Caco-2 (cell line): ENCODE measurements at regions not wholly inside any gene's neighbourhood (a gene's known extent, or its start where the extent isn't known, plus 50 kb on each side); places are given as distances from the start of the nearest gene placed in this dataset.

Experiments
- BruUV-seq: library from RNA; stranded (reverse); fragments of 400-500 nt; replicated peaks from 2 replicates; lab custom pipeline; 2021; lab: Mats Ljungman, UMichigan
- CTCF ChIA-PET: fragments of 300-600 bp; sonication (Branson Sonifier 250); formaldehyde crosslinking; loops from one replicate; lab custom pipeline; 2022; ENCODE audit warnings: antibody characterized with exemption; lab: Charles Lee
- POLR2A ChIA-PET: fragments of 300-600 bp; sonication (Branson Sonifier 250); formaldehyde crosslinking; loops from one replicate; lab custom pipeline; 2022; ENCODE audit warnings: antibody characterized with exemption; lab: Charles Lee
- DNase-seq, 2 experiments: peaks; one replicate each; pipeline versions ENCODE4 v3.0.0 to v3.0.0-alpha.2; 2020 to 2022
- H3K27me3 ChIP-seq: replicated peaks from 2 replicates; pipeline ENCODE4 v1.6.0; 2011; ENCODE audit warnings: low read length; ENCODE audit not compliant: control insufficient read depth, insufficient read depth
- H3K36me3 ChIP-seq: 2 replicates; pipeline ENCODE4 v1.5.1; 2011; ENCODE audit warnings: low read length; ENCODE audit not compliant: control insufficient read depth, insufficient read depth
- H3K4me1 ChIP-seq: fragments of 250-450 bp; sonication (Bioruptor Pico); 2 replicates; pipeline ENCODE4 v1.5.1; 2020; ENCODE audit warnings: mild to moderate bottlenecking
- H3K4me3 ChIP-seq: 2 replicates; pipeline ENCODE4 v1.5.1; 2011; ENCODE audit warnings: low read depth, mild to moderate bottlenecking, control low read depth, low read length
- H3K9me3 ChIP-seq: fragments of 250-450 bp; sonication (Bioruptor Pico); 2 replicates; pipeline ENCODE4 v1.5.1; 2020; ENCODE audit warnings: mild to moderate bottlenecking, moderate library complexity
- H3K27ac Mint-ChIP-seq: one replicate; pipeline ENCODE4 v1.8.0; 2022; ENCODE audit warnings: mixed read lengths; ENCODE audit not compliant: unreplicated experiment
- H3K27me3 Mint-ChIP-seq: one replicate; pipeline ENCODE4 v1.8.0; 2022; ENCODE audit warnings: mixed read lengths; ENCODE audit not compliant: insufficient read depth, unreplicated experiment
- H3K36me3 Mint-ChIP-seq: one replicate; pipeline ENCODE4 v1.8.0; 2022; ENCODE audit warnings: mild to moderate bottlenecking, mixed read lengths; ENCODE audit not compliant: insufficient read depth, unreplicated experiment
- H3K4me1 Mint-ChIP-seq: one replicate; pipeline ENCODE4 v1.8.0; 2022; ENCODE audit warnings: low read depth, mixed read lengths; ENCODE audit not compliant: unreplicated experiment
- H3K4me3 Mint-ChIP-seq: one replicate; pipeline ENCODE4 v1.8.0; 2022; ENCODE audit warnings: mild to moderate bottlenecking, moderate library complexity, mixed read lengths; ENCODE audit not compliant: unreplicated experiment
- H3K9me3 Mint-ChIP-seq: one replicate; pipeline ENCODE4 v1.8.0; 2022; ENCODE audit warnings: mixed read lengths; ENCODE audit not compliant: unreplicated experiment
- intact Hi-C: fragments of 100-400 bp; cut with micrococcal nuclease; formaldehyde crosslinking; loops from one replicate; pipeline ENCODE4 v1.10.0; 2022; ENCODE audit not compliant: unreplicated experiment
- TF ChIP-seq, protein P1 (sequence below), 2 experiments: fragments of 200-600 bp in 1 of 2; IDR thresholded peaks; 1 replicate in 1 of 2; 2 replicates in 1 of 2; pipeline versions ENCODE4 v1.5.1 to v1.8.0; 2011 to 2022; ENCODE audit warnings: antibody characterized with exemption in 1 of 2, control low read depth in 1 of 2, inconsistent platforms in 1 of 2, low read depth in 1 of 2, low read length in 1 of 2, mild to moderate bottlenecking in 1 of 2, moderate library complexity in 1 of 2; ENCODE audit not compliant: insufficient read depth in 1 of 2, severe bottlenecking in 1 of 2, unreplicated experiment in 1 of 2

DNA sequence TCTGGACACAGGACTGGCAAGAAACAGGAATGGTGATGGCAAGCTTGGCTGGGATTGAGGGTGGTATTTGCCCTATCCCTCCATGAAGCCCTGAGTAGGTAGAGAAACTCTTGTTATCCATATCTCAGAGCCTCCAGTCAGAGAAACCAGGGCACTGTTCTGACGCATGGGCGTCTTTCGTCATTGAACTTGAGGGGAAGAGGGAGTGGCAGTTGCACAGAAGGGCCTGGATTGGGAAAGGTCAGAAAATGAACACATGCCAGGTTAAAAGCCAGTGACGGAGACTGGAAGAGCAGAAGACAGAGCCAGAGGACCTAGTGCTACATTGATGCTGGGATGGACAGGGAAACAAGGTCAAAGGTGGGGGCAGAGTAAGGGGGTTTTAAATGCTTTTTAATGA lies 516.7 kb downstream of the PLPP3 start:
- TF ChIP-seq, protein P1, sequence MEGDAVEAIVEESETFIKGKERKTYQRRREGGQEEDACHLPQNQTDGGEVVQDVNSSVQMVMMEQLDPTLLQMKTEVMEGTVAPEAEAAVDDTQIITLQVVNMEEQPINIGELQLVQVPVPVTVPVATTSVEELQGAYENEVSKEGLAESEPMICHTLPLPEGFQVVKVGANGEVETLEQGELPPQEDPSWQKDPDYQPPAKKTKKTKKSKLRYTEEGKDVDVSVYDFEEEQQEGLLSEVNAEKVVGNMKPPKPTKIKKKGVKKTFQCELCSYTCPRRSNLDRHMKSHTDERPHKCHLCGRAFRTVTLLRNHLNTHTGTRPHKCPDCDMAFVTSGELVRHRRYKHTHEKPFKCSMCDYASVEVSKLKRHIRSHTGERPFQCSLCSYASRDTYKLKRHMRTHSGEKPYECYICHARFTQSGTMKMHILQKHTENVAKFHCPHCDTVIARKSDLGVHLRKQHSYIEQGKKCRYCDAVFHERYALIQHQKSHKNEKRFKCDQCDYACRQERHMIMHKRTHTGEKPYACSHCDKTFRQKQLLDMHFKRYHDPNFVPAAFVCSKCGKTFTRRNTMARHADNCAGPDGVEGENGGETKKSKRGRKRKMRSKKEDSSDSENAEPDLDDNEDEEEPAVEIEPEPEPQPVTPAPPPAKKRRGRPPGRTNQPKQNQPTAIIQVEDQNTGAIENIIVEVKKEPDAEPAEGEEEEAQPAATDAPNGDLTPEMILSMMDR (IDR thresholded peaks at IDR 0.05; ENCODE audit: insufficient read depth in 1 of 2, low read depth in 1 of 2, low read length in 1 of 2, severe bottlenecking in 1 of 2, unreplicated experiment in 1 of 2), result no peak
- CTCF ChIA-PET, result no interaction called here
- no peak overlapping the region for H3K4me3 ChIP-seq
- no peaks in the 10 kb centered on the region for H3K27me3 Mint-ChIP-seq
- peak overlapping the region; percentile 81 for H3K27ac Mint-ChIP-seq
- no peak overlapping the region for H3K4me3 Mint-ChIP-seq
- POLR2A ChIA-PET, result no interaction called here
- no TSS peak for BruUV-seq
- H3K36me3 Mint-ChIP-seq, result no peaks in the 10 kb centered on the region
- H3K9me3 Mint-ChIP-seq, result peaks cover 26% of the 10 kb centered on the region
- no peak for DNase-seq
- intact Hi-C loops, result no loop called here
- peaks cover 24% of the 10 kb centered on the region for H3K4me1 ChIP-seq
- no peaks in the 10 kb centered on the region for H3K9me3 ChIP-seq
- H3K27me3 ChIP-seq, result no peaks in the 10 kb centered on the region
- no peaks in the 10 kb centered on the region for H3K36me3 ChIP-seq
- peaks cover 31% of the 10 kb centered on the region for H3K4me1 Mint-ChIP-seq

DNA sequence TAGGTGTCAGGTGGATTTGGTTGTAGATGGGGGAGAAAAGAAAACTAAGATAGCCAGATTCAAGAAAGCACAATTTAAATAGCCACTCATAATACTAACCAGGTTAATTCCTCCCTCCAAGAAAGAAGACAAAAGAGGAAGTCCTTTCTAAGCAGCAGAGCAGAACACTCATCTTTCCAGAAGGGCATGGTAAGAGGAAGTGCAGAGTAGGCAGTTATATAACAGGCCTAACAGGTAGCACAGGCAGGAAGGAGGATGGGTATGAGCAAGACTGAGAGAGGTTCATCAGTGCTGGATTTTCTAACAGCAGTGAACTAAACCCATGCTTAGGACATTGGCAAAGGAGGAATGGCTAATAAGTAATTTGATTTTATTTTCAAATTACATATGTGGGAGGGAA lies 517.5 kb downstream of the PLPP3 start:
- Histone ChIP-seq H3K27me3 (no peaks in the 10 kb centered on the region), H3K4me3 (no peak overlapping the region), H3K36me3 (no peaks in the 10 kb centered on the region), H3K9me3 (no peaks in the 10 kb centered on the region), H3K4me1 (peaks cover 24% of the 10 kb centered on the region)
- TF ChIP-seq, protein P1 (IDR thresholded peaks at IDR 0.05; ENCODE audit: insufficient read depth in 1 of 2, low read depth in 1 of 2, low read length in 1 of 2, severe bottlenecking in 1 of 2, unreplicated experiment in 1 of 2), result no peak
- H3K27ac Mint-ChIP-seq, result peak overlapping the region; percentile 81
- H3K9me3 Mint-ChIP-seq, result peaks cover 26% of the 10 kb centered on the region
- no peak overlapping the region for H3K4me3 Mint-ChIP-seq
- H3K27me3 Mint-ChIP-seq, result no peaks in the 10 kb centered on the region
- intact Hi-C loops, result no loop called here
- no peaks in the 10 kb centered on the region for H3K36me3 Mint-ChIP-seq
- no peak for DNase-seq
- ChIA-PET POLR2A (no interaction called here), CTCF (no interaction called here)
- no TSS peak for BruUV-seq
- peaks cover 38% of the 10 kb centered on the region for H3K4me1 Mint-ChIP-seq

DNA sequence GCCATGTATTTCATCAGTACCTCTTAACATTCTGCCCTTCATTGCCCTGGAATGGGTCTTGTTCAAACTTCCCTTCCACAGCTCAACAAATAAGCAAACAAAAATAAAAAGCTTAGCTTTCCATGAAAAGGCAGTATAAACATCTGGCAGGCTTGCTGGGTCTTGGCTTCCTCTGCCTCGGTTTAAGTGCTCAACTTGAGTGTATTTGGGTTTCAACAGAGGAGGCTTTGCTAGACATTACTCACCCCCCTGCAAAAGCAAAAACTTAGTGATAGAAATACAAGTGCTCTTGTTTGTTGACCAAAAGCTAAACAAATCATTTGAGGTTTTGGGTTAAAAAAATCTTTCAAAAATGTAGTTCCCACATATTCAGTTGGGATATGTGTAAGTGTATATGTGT lies 518.5 kb downstream of the PLPP3 start:
- TF ChIP-seq, protein P1 (IDR thresholded peaks at IDR 0.05; ENCODE audit: insufficient read depth in 1 of 2, low read depth in 1 of 2, low read length in 1 of 2, severe bottlenecking in 1 of 2, unreplicated experiment in 1 of 2), result no peak
- POLR2A ChIA-PET, result no interaction called here
- H3K9me3 Mint-ChIP-seq, result peaks cover 26% of the 10 kb centered on the region
- peaks cover 36% of the 10 kb centered on the region for H3K4me1 Mint-ChIP-seq
- intact Hi-C loops, result no loop called here
- Histone ChIP-seq H3K27me3 (no peaks in the 10 kb centered on the region), H3K4me3 (no peak overlapping the region), H3K4me1 (peaks cover 22% of the 10 kb centered on the region), H3K36me3 (no peaks in the 10 kb centered on the region), H3K9me3 (no peaks in the 10 kb centered on the region)
- no TSS peak for BruUV-seq
- no peak overlapping the region for H3K27ac Mint-ChIP-seq
- CTCF ChIA-PET, result no interaction called here
- H3K27me3 Mint-ChIP-seq, result no peaks in the 10 kb centered on the region
- no peaks in the 10 kb centered on the region for H3K36me3 Mint-ChIP-seq
- DNase-seq, result no peak
- no peak overlapping the region for H3K4me3 Mint-ChIP-seq
